ENCODE measurements at regions not wholly inside any gene's neighbourhood (a gene's known extent, or its start where the extent isn't known, plus 50 kb on each side); places are given as distances from the start of the nearest gene placed in this dataset.

GRCh38 chr5:36355516-36355915 is 53.8 kb upstream of the RANBP3L start:
- Mint-ChIP-seq H3K4me1 (ENCODE audit: low read depth) (no peaks in the 10 kb centered on the region), H3K27me3 (ENCODE audit: low read depth) (peaks cover 7% of the 10 kb centered on the region), H3K9me3 (no peaks in the 10 kb centered on the region), H3K4me3 (no peak overlapping the region), H3K27ac (no peak overlapping the region), H3K36me3 (ENCODE audit: low read depth) (no peaks in the 10 kb centered on the region)
- no peak for DNase-seq (ENCODE audit: low spot score)

GRCh38 chr5:36356915-36357314 is 55.2 kb upstream of the RANBP3L start:
- no peak overlapping the region for H3K4me3 Mint-ChIP-seq
- H3K4me1 Mint-ChIP-seq (ENCODE audit: low read depth), result no peaks in the 10 kb centered on the region
- DNase-seq (ENCODE audit: low spot score), result no peak
- no peaks in the 10 kb centered on the region for H3K36me3 Mint-ChIP-seq (ENCODE audit: low read depth)
- no peak overlapping the region for H3K27ac Mint-ChIP-seq
- no peaks in the 10 kb centered on the region for H3K9me3 Mint-ChIP-seq
- H3K27me3 Mint-ChIP-seq (ENCODE audit: low read depth), result peaks cover 5% of the 10 kb centered on the region

GRCh38 chr5:36357391-36357975 is 55.8 kb upstream of the RANBP3L start:
- no peaks in the 10 kb centered on the region for H3K4me1 Mint-ChIP-seq (ENCODE audit: low read depth)
- H3K36me3 Mint-ChIP-seq (ENCODE audit: low read depth), result no peaks in the 10 kb centered on the region
- H3K4me3 Mint-ChIP-seq, result no peak overlapping the region
- no peak overlapping the region for H3K27ac Mint-ChIP-seq
- peaks cover 5% of the 10 kb centered on the region for H3K27me3 Mint-ChIP-seq (ENCODE audit: low read depth)
- no peak for DNase-seq (ENCODE audit: low spot score)
- no peaks in the 10 kb centered on the region for H3K9me3 Mint-ChIP-seq

GRCh38 chr5:36359267-36359666 is 57.6 kb upstream of the RANBP3L start:
- H3K36me3 Mint-ChIP-seq (ENCODE audit: low read depth), result no peaks in the 10 kb centered on the region
- no peak for DNase-seq (ENCODE audit: low spot score)
- no peak overlapping the region for H3K4me3 Mint-ChIP-seq
- H3K9me3 Mint-ChIP-seq, result no peaks in the 10 kb centered on the region
- H3K4me1 Mint-ChIP-seq (ENCODE audit: low read depth), result no peaks in the 10 kb centered on the region
- no peaks in the 10 kb centered on the region for H3K27me3 Mint-ChIP-seq (ENCODE audit: low read depth)
- no peak overlapping the region for H3K27ac Mint-ChIP-seq

- Mint-ChIP-seq H3K27me3 (ENCODE audit: low read depth) (no peaks in the 10 kb centered on the region), H3K36me3 (ENCODE audit: low read depth) (no peaks in the 10 kb centered on the region), H3K27ac (no peak overlapping the region), H3K4me3 (no peak overlapping the region), H3K9me3 (no peaks in the 10 kb centered on the region), H3K4me1 (ENCODE audit: low read depth) (no peaks in the 10 kb centered on the region)
- no peak for DNase-seq (ENCODE audit: low spot score)
These were observed 58.6 kb upstream of the RANBP3L start for GRCh38 chr5:36360307-36360706.

GRCh38 chr5:36363101-36363500 is 61.4 kb upstream of the RANBP3L start:
- Mint-ChIP-seq H3K36me3 (ENCODE audit: low read depth) (no peaks in the 10 kb centered on the region), H3K4me3 (no peak overlapping the region), H3K9me3 (no peaks in the 10 kb centered on the region), H3K27ac (no peak overlapping the region), H3K4me1 (ENCODE audit: low read depth) (no peaks in the 10 kb centered on the region), H3K27me3 (ENCODE audit: low read depth) (peaks cover 2% of the 10 kb centered on the region)
- no peak for DNase-seq (ENCODE audit: low spot score)

GRCh38 chr5:36363744-36364143 is 62.0 kb upstream of the RANBP3L start:
- H3K27ac Mint-ChIP-seq, result no peak overlapping the region
- H3K27me3 Mint-ChIP-seq (ENCODE audit: low read depth), result peaks cover 2% of the 10 kb centered on the region
- no peaks in the 10 kb centered on the region for H3K36me3 Mint-ChIP-seq (ENCODE audit: low read depth)
- no peaks in the 10 kb centered on the region for H3K4me1 Mint-ChIP-seq (ENCODE audit: low read depth)
- no peaks in the 10 kb centered on the region for H3K9me3 Mint-ChIP-seq
- no peak overlapping the region for H3K4me3 Mint-ChIP-seq
- no peak for DNase-seq (ENCODE audit: low spot score)

- no peak overlapping the region for H3K27ac Mint-ChIP-seq
These were observed 62.8 kb upstream of the RANBP3L start for GRCh38 chr5:36364473-36364872.

GRCh38 chr5:36365896-36366295 is 64.2 kb upstream of the RANBP3L start:
- Mint-ChIP-seq H3K4me3 (no peak overlapping the region), H3K9me3 (no peaks in the 10 kb centered on the region), H3K27ac (no peak overlapping the region), H3K27me3 (ENCODE audit: low read depth) (peaks cover 2% of the 10 kb centered on the region), H3K36me3 (ENCODE audit: low read depth) (no peaks in the 10 kb centered on the region), H3K4me1 (ENCODE audit: low read depth) (no peaks in the 10 kb centered on the region)
- no peak for DNase-seq (ENCODE audit: low spot score)

More at GRCh38 chr5:36364473-36364872, 62.8 kb upstream of the RANBP3L start:
- peaks cover 2% of the 10 kb centered on the region for H3K27me3 Mint-ChIP-seq (ENCODE audit: low read depth)
- no peak for DNase-seq (ENCODE audit: low spot score)
- no peak overlapping the region for H3K4me3 Mint-ChIP-seq
- no peaks in the 10 kb centered on the region for H3K9me3 Mint-ChIP-seq
- H3K4me1 Mint-ChIP-seq (ENCODE audit: low read depth), result no peaks in the 10 kb centered on the region
- H3K36me3 Mint-ChIP-seq (ENCODE audit: low read depth), result no peaks in the 10 kb centered on the region

- Mint-ChIP-seq H3K4me1 (ENCODE audit: low read depth) (no peaks in the 10 kb centered on the region), H3K9me3 (no peaks in the 10 kb centered on the region), H3K4me3 (no peak overlapping the region), H3K36me3 (ENCODE audit: low read depth) (no peaks in the 10 kb centered on the region), H3K27me3 (ENCODE audit: low read depth) (peaks cover 2% of the 10 kb centered on the region), H3K27ac (no peak overlapping the region)
- DNase-seq (ENCODE audit: low spot score), result no peak
These were observed 65.2 kb upstream of the RANBP3L start for GRCh38 chr5:36366883-36367282.

- H3K27ac Mint-ChIP-seq, result no peak overlapping the region
- no peak for DNase-seq (ENCODE audit: low spot score)
These were observed 65.8 kb upstream of the RANBP3L start for GRCh38 chr5:36367524-36367923.

GRCh38 chr5:36369219-36369690 is 67.6 kb upstream of the RANBP3L start:
- no peak for DNase-seq (ENCODE audit: low spot score)
- H3K4me3 Mint-ChIP-seq, result no peak overlapping the region
- H3K9me3 Mint-ChIP-seq, result no peaks in the 10 kb centered on the region
- H3K36me3 Mint-ChIP-seq (ENCODE audit: low read depth), result no peaks in the 10 kb centered on the region
- H3K4me1 Mint-ChIP-seq (ENCODE audit: low read depth), result no peaks in the 10 kb centered on the region
- peaks cover 2% of the 10 kb centered on the region for H3K27me3 Mint-ChIP-seq (ENCODE audit: low read depth)
- no peak overlapping the region for H3K27ac Mint-ChIP-seq

More at GRCh38 chr5:36367524-36367923, 65.8 kb upstream of the RANBP3L start:
- H3K4me1 Mint-ChIP-seq (ENCODE audit: low read depth), result no peaks in the 10 kb centered on the region
- H3K36me3 Mint-ChIP-seq (ENCODE audit: low read depth), result no peaks in the 10 kb centered on the region
- peaks cover 2% of the 10 kb centered on the region for H3K27me3 Mint-ChIP-seq (ENCODE audit: low read depth)
- H3K4me3 Mint-ChIP-seq, result no peak overlapping the region
- no peaks in the 10 kb centered on the region for H3K9me3 Mint-ChIP-seq

- Mint-ChIP-seq H3K36me3 (ENCODE audit: low read depth) (no peaks in the 10 kb centered on the region), H3K9me3 (no peaks in the 10 kb centered on the region), H3K27me3 (ENCODE audit: low read depth) (peaks cover 2% of the 10 kb centered on the region), H3K4me1 (ENCODE audit: low read depth) (no peaks in the 10 kb centered on the region), H3K27ac (no peak overlapping the region), H3K4me3 (no peak overlapping the region)
- DNase-seq (ENCODE audit: low spot score), result no peak
These were observed 68.4 kb upstream of the RANBP3L start for GRCh38 chr5:36370073-36370472.

GRCh38 chr5:36371366-36371765 is 69.7 kb upstream of the RANBP3L start:
- no peaks in the 10 kb centered on the region for H3K27me3 Mint-ChIP-seq (ENCODE audit: low read depth)
- H3K4me1 Mint-ChIP-seq (ENCODE audit: low read depth), result no peaks in the 10 kb centered on the region
- H3K4me3 Mint-ChIP-seq, result no peak overlapping the region
- no peaks in the 10 kb centered on the region for H3K36me3 Mint-ChIP-seq (ENCODE audit: low read depth)
- H3K27ac Mint-ChIP-seq, result no peak overlapping the region
- no peak for DNase-seq (ENCODE audit: low spot score)
- no peaks in the 10 kb centered on the region for H3K9me3 Mint-ChIP-seq

GRCh38 chr5:36373527-36374086 is 71.9 kb upstream of the RANBP3L start:
- no peaks in the 10 kb centered on the region for H3K4me1 Mint-ChIP-seq (ENCODE audit: low read depth)
- no peaks in the 10 kb centered on the region for H3K36me3 Mint-ChIP-seq (ENCODE audit: low read depth)
- no peak overlapping the region for H3K4me3 Mint-ChIP-seq
- no peaks in the 10 kb centered on the region for H3K27me3 Mint-ChIP-seq (ENCODE audit: low read depth)
- no peak overlapping the region for H3K27ac Mint-ChIP-seq
- no peaks in the 10 kb centered on the region for H3K9me3 Mint-ChIP-seq
- DNase-seq (ENCODE audit: low spot score), result no peak

All from T-helper 2 cell treated with Interferon-gamma antibody and Interleukin-4, amounts not matched to agents 5 μg/mL and 100 μg/mL, for 36 hours (primary cell).